Erythroblast (primary cell): ENCODE measurements at regions not wholly inside any gene's neighbourhood (a gene's known extent, or its start where the extent isn't known, plus 50 kb on each side); places are given as distances from the start of the nearest gene placed in this dataset.

Experiments used
- GATA1 ChIP-seq: IDR thresholded peaks from 2 replicates; pipeline ENCODE4 v1.6.1; 2011; ENCODE audit warnings: low read depth, mild to moderate bottlenecking, control low read depth, low read length, moderate library complexity
- POLR2A ChIP-seq: IDR thresholded peaks from 2 replicates; pipeline ENCODE4 v1.6.1; 2011; ENCODE audit warnings: mild to moderate bottlenecking, low read length

DNA sequence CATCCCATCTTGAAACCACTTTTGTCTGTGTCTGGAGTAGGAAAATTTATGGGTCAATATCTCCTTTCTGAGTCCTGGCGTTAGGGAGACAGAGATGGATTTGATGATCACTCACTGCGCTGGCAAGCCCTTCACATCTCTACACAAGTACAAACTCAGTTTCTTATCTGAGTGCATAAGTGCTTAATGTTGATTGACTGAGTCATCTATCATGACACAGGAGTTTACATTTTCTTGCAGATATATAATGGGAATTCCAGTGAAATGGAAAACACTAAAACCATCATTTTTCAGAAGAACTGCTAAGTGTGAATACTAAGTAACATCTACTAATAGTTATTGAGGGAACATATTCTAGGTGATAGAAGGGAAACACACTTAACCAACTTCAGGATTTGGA is 763.9 kb upstream of the COBL start:
- TF ChIP-seq POLR2A (no peak), GATA1 (no peak)
